ENCODE measurements at regions not wholly inside any gene's neighbourhood (a gene's known extent, or its start where the extent isn't known, plus 50 kb on each side); places are given as distances from the start of the nearest gene placed in this dataset.
"Not testable (repeated sequence)": the region's sequence is repeated elsewhere in the genome, so short reads cannot be mapped to it uniquely, and the experiment has no call there.

- POLR2A ChIA-PET = not testable (repeated sequence)
Observed at GRCh38 chr3:22445336-22445735, 694.3 kb upstream of the ZNF385D start.

GRCh38 chr3:22450786-22451400 lies 699.9 kb upstream of the ZNF385D start:
- Histone ChIP-seq H3K9me3 (ENCODE audit: control insufficient read depth, insufficient read depth, low read depth, low read length) (no peaks in the 10 kb centered on the region), H3K27ac (ENCODE audit: extremely low read depth, low read depth, low read length) (no peak overlapping the region), H3K4me1 (ENCODE audit: control insufficient read depth, insufficient read depth, low read length) (no peaks in the 10 kb centered on the region), H3K36me3 (ENCODE audit: control insufficient read depth in 2 of 2, insufficient read depth in 1 of 2, low read length in 2 of 2) (no peaks in the 10 kb centered on the region), H3K4me3 (ENCODE audit: low read depth, low read length) (no peak overlapping the region)
- TF ChIP-seq, protein P1, sequence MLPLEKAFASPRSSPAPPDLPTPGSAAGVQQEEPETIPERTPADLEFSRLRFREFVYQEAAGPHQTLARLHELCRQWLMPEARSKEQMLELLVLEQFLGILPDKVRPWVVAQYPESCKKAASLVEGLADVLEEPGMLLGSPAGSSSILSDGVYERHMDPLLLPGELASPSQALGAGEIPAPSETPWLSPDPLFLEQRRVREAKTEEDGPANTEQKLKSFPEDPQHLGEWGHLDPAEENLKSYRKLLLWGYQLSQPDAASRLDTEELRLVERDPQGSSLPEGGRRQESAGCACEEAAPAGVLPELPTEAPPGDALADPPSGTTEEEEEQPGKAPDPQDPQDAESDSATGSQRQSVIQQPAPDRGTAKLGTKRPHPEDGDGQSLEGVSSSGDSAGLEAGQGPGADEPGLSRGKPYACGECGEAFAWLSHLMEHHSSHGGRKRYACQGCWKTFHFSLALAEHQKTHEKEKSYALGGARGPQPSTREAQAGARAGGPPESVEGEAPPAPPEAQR (tag by site-specific recombination; IDR thresholded peaks at IDR 0.05) = no peak
- no peak for TF ChIP-seq MYNN (tag by site-specific recombination; IDR thresholded peaks at IDR 0.05; ENCODE audit: borderline replicate concordance)
- TF ChIP-seq ZNF221 (tag by site-specific recombination; IDR thresholded peaks at IDR 0.05; ENCODE audit: borderline replicate concordance) = no peak
- no peak for TF ChIP-seq ZNF518A (tag by site-specific recombination; conservative IDR thresholded peaks at IDR 0.05; ENCODE audit: low read depth)
- no peak for TF ChIP-seq ZSCAN30 (tag by site-specific recombination; IDR thresholded peaks at IDR 0.05)
- TF ChIP-seq ZNF274 (IDR thresholded peaks at IDR 0.05; ENCODE audit: low read length) = no peak
- TF ChIP-seq ZNF274 (tag by site-specific recombination; IDR thresholded peaks at IDR 0.05; ENCODE audit: borderline replicate concordance) = no peak
- TF ChIP-seq ZNF37A (tag by site-specific recombination; IDR thresholded peaks at IDR 0.05) = no peak
- TF ChIP-seq ZNF214 (tag by site-specific recombination; IDR thresholded peaks at IDR 0.05; ENCODE audit: borderline replicate concordance) = no peak
- no peak for TF ChIP-seq ZNF394 (tag by site-specific recombination; IDR thresholded peaks at IDR 0.05; ENCODE audit: borderline replicate concordance)
- no peak for TF ChIP-seq ZNF19 (tag by site-specific recombination; IDR thresholded peaks at IDR 0.05; ENCODE audit: low read depth)
- no peak for TF ChIP-seq ZFP69B (tag by site-specific recombination; IDR thresholded peaks at IDR 0.05)
- no peak for TF ChIP-seq ZNF600 (tag by site-specific recombination; IDR thresholded peaks at IDR 0.05)
- ChIA-PET POLR2A (no interaction called here), CTCF (no interaction called here)

More at GRCh38 chr3:22445336-22445735, 694.3 kb upstream of the ZNF385D start:
- H3K9me3 ChIP-seq (ENCODE audit: control insufficient read depth, insufficient read depth, low read depth, low read length); H3K4me1 ChIP-seq (ENCODE audit: control insufficient read depth, insufficient read depth, low read length); CTCF ChIA-PET; H3K36me3 ChIP-seq (ENCODE audit: control insufficient read depth in 2 of 2, insufficient read depth in 1 of 2, low read length in 2 of 2); H3K27ac ChIP-seq (ENCODE audit: extremely low read depth, low read depth, low read length); H3K4me3 ChIP-seq (ENCODE audit: low read depth, low read length): not testable (repeated sequence)

- Histone ChIP-seq H3K27ac (ENCODE audit: extremely low read depth, low read depth, low read length) (no peak overlapping the region), H3K36me3 (ENCODE audit: control insufficient read depth in 2 of 2, insufficient read depth in 1 of 2, low read length in 2 of 2) (no peaks in the 10 kb centered on the region), H3K4me1 (ENCODE audit: control insufficient read depth, insufficient read depth, low read length) (no peaks in the 10 kb centered on the region), H3K4me3 (ENCODE audit: low read depth, low read length) (no peak overlapping the region), H3K9me3 (ENCODE audit: control insufficient read depth, insufficient read depth, low read depth, low read length) (no peaks in the 10 kb centered on the region)
- POLR2A ChIA-PET = no interaction called here
- CTCF ChIA-PET = interaction anchor here (0.9 kb wide), 1 partner anchor 88 kb away, joined by 3 read pairs; no protein-coding TSS in a partner anchor
- TF ChIP-seq ZNF548 (tag by site-specific recombination; IDR thresholded peaks at IDR 0.05) = no peak
- no peak for TF ChIP-seq ZNF623 (tag by site-specific recombination; IDR thresholded peaks at IDR 0.05)
- no peak for TF ChIP-seq ZNF354C (tag by site-specific recombination; IDR thresholded peaks at IDR 0.05; ENCODE audit: borderline replicate concordance, low read depth)
- TF ChIP-seq ZNF777 (tag by site-specific recombination; IDR thresholded peaks at IDR 0.05; ENCODE audit: borderline replicate concordance) = no peak
- TF ChIP-seq ZNF266 (tag by site-specific recombination; IDR thresholded peaks at IDR 0.05; ENCODE audit: low read depth) = no peak
- no peak for TF ChIP-seq ZNF501 (tag by site-specific recombination; IDR thresholded peaks at IDR 0.05)
- TF ChIP-seq ZBTB1 (tag by site-specific recombination; IDR thresholded peaks at IDR 0.05) = no peak
- TF ChIP-seq ZNF449 (tag by site-specific recombination; IDR thresholded peaks at IDR 0.05) = no peak
- TF ChIP-seq SP2 (tag by site-specific recombination; IDR thresholded peaks at IDR 0.05) = no peak
- TF ChIP-seq, protein P2, sequence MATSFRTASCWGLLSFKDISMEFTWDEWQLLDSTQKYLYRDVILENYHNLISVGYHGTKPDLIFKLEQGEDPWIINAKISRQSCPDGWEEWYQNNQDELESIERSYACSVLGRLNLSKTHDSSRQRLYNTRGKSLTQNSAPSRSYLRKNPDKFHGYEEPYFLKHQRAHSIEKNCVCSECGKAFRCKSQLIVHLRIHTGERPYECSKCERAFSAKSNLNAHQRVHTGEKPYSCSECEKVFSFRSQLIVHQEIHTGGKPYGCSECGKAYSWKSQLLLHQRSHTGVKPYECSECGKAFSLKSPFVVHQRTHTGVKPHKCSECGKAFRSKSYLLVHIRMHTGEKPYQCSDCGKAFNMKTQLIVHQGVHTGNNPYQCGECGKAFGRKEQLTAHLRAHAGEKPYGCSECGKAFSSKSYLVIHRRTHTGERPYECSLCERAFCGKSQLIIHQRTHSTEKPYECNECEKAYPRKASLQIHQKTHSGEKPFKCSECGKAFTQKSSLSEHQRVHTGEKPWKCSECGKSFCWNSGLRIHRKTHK (tag by site-specific recombination; IDR thresholded peaks at IDR 0.05) = no peak
Observed at GRCh38 chr3:22451501-22451900, 700.5 kb upstream of the ZNF385D start.

Measured in HEK293 (cell line).